ENCODE measurements at regions not wholly inside any gene's neighbourhood (a gene's known extent, or its start where the extent isn't known, plus 50 kb on each side); places are given as distances from the start of the nearest gene placed in this dataset.

DNA sequence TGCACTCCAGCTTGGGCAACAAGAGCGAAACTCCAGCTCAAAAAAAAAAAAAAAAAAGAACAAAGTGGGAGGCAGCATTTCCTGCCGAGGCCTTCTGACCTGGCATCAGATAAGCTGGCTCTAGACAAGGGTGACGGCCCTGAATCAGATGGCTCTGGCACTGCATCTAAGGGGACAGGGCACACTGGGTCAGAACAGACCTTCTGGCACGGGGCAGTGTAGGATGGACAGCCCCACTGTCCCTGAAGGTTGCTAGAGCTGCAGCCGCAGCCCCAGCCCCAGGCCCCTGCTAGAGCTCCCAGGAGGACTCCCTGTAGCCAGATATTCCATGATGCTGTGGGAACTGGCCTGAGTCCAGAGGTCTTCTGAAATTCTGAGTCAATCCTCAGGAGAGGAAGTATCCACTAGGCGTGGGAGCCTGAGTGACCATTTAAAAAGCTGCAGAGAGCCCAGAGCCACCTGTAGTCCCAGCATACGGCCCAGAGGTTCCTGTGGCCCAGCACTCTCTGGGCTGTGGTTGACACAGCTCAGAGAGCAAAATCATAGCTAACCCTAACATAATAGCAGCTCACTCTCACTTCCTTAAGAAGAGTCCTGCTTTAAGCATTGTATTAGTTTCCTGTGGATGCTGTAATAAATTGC lies 69.2 kb upstream of the MFGE8 start (continued):
- TF ChIP-seq, protein P1, sequence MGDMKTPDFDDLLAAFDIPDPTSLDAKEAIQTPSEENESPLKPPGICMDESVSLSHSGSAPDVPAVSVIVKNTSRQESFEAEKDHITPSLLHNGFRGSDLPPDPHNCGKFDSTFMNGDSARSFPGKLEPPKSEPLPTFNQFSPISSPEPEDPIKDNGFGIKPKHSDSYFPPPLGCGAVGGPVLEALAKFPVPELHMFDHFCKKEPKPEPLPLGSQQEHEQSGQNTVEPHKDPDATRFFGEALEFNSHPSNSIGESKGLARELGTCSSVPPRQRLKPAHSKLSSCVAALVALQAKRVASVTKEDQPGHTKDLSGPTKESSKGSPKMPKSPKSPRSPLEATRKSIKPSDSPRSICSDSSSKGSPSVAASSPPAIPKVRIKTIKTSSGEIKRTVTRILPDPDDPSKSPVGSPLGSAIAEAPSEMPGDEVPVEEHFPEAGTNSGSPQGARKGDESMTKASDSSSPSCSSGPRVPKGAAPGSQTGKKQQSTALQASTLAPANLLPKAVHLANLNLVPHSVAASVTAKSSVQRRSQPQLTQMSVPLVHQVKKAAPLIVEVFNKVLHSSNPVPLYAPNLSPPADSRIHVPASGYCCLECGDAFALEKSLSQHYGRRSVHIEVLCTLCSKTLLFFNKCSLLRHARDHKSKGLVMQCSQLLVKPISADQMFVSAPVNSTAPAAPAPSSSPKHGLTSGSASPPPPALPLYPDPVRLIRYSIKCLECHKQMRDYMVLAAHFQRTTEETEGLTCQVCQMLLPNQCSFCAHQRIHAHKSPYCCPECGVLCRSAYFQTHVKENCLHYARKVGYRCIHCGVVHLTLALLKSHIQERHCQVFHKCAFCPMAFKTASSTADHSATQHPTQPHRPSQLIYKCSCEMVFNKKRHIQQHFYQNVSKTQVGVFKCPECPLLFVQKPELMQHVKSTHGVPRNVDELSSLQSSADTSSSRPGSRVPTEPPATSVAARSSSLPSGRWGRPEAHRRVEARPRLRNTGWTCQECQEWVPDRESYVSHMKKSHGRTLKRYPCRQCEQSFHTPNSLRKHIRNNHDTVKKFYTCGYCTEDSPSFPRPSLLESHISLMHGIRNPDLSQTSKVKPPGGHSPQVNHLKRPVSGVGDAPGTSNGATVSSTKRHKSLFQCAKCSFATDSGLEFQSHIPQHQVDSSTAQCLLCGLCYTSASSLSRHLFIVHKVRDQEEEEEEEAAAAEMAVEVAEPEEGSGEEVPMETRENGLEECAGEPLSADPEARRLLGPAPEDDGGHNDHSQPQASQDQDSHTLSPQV (IDR thresholded peaks at IDR 0.05), result no peak
- TF ChIP-seq CHD2 (IDR thresholded peaks at IDR 0.05; ENCODE audit: borderline replicate concordance, low read depth, low read length) (no peak), TAF1 (IDR thresholded peaks at IDR 0.05; ENCODE audit: borderline replicate concordance, low read depth, low read length) (no peak), JUND (IDR thresholded peaks at IDR 0.05; ENCODE audit: low read depth, low read length) (no peak), HCFC1 (IDR thresholded peaks at IDR 0.05; ENCODE audit: low read length) (no peak), RAD51 (IDR thresholded peaks at IDR 0.05) (no peak), ZSCAN29 (IDR thresholded peaks at IDR 0.05) (no peak), EED (IDR thresholded peaks at IDR 0.05; ENCODE audit: low read depth) (no peak), CBX5 (IDR thresholded peaks at IDR 0.05; ENCODE audit: low read depth) (no peak), ZNF274 (IDR thresholded peaks at IDR 0.05; ENCODE audit: insufficient read depth, insufficient read length) (no peak), MTA2 (IDR thresholded peaks at IDR 0.05; ENCODE audit: low read depth) (peak; percentile 83)
- TF ChIP-seq, protein P2, sequence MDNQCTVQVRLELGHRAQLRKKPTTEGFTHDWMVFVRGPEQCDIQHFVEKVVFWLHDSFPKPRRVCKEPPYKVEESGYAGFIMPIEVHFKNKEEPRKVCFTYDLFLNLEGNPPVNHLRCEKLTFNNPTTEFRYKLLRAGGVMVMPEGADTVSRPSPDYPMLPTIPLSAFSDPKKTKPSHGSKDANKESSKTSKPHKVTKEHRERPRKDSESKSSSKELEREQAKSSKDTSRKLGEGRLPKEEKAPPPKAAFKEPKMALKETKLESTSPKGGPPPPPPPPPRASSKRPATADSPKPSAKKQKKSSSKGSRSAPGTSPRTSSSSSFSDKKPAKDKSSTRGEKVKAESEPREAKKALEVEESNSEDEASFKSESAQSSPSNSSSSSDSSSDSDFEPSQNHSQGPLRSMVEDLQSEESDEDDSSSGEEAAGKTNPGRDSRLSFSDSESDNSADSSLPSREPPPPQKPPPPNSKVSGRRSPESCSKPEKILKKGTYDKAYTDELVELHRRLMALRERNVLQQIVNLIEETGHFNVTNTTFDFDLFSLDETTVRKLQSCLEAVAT (IDR thresholded peaks at IDR 0.05), result 0 out of 2 replicates have a peak, but pooled peaks have one; percentile 39
- TF ChIP-seq, protein P3, sequence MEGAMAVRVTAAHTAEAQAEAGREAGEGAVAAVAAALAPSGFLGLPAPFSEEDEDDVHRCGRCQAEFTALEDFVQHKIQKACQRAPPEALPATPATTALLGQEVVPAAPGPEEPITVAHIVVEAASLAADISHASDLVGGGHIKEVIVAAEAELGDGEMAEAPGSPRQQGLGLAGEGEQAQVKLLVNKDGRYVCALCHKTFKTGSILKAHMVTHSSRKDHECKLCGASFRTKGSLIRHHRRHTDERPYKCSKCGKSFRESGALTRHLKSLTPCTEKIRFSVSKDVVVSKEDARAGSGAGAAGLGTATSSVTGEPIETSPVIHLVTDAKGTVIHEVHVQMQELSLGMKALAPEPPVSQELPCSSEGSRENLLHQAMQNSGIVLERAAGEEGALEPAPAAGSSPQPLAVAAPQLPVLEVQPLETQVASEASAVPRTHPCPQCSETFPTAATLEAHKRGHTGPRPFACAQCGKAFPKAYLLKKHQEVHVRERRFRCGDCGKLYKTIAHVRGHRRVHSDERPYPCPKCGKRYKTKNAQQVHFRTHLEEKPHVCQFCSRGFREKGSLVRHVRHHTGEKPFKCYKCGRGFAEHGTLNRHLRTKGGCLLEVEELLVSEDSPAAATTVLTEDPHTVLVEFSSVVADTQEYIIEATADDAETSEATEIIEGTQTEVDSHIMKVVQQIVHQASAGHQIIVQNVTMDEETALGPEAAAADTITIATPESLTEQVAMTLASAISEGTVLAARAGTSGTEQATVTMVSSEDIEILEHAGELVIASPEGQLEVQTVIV (IDR thresholded peaks at IDR 0.05; ENCODE audit: borderline replicate concordance, partially characterized antibody), result no peak
- TF ChIP-seq, protein P4, sequence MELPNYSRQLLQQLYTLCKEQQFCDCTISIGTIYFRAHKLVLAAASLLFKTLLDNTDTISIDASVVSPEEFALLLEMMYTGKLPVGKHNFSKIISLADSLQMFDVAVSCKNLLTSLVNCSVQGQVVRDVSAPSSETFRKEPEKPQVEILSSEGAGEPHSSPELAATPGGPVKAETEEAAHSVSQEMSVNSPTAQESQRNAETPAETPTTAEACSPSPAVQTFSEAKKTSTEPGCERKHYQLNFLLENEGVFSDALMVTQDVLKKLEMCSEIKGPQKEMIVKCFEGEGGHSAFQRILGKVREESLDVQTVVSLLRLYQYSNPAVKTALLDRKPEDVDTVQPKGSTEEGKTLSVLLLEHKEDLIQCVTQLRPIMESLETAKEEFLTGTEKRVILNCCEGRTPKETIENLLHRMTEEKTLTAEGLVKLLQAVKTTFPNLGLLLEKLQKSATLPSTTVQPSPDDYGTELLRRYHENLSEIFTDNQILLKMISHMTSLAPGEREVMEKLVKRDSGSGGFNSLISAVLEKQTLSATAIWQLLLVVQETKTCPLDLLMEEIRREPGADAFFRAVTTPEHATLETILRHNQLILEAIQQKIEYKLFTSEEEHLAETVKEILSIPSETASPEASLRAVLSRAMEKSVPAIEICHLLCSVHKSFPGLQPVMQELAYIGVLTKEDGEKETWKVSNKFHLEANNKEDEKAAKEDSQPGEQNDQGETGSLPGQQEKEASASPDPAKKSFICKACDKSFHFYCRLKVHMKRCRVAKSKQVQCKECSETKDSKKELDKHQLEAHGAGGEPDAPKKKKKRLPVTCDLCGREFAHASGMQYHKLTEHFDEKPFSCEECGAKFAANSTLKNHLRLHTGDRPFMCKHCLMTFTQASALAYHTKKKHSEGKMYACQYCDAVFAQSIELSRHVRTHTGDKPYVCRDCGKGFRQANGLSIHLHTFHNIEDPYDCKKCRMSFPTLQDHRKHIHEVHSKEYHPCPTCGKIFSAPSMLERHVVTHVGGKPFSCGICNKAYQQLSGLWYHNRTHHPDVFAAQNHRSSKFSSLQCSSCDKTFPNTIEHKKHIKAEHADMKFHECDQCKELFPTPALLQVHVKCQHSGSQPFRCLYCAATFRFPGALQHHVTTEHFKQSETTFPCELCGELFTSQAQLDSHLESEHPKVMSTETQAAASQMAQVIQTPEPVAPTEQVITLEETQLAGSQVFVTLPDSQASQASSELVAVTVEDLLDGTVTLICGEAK (IDR thresholded peaks at IDR 0.05; ENCODE audit: borderline replicate concordance), result no peak

Measured in GM12878 (cell line).